ENCODE measurements at regions not wholly inside any gene's neighbourhood (a gene's known extent, or its start where the extent isn't known, plus 50 kb on each side); places are given as distances from the start of the nearest gene placed in this dataset.
"Not testable (repeated sequence)": the region's sequence is repeated elsewhere in the genome, so short reads cannot be mapped to it uniquely, and the experiment has no call there.

DNA sequence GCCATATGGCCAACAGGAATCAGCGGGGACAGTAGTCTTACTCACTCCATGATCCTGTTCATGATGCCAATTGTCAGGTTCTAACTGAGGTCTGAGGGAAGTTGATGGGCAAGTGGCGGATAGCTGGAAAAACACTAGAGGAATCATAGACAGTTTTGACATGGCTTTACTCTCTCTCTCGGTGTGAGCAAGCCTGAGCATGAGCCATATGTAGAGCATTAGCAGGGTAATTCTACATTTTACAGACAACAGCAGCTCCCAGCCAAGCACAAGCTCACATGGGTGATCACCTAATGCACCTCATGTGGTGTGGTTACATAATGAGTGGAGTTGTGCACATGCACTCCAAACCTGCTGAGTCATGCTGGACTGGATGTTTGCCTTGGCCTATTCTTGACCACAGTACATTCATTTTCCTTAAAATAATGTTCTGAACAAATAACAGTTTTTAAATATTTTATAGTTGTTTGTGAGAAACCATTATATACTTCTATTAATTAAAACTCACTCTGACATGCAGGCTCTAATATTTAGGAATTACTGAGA, 429.2 kb downstream of the GPAT3 start:
- DNase-seq (ENCODE audit: low spot score): no peak
- TF ChIP-seq, protein P1, sequence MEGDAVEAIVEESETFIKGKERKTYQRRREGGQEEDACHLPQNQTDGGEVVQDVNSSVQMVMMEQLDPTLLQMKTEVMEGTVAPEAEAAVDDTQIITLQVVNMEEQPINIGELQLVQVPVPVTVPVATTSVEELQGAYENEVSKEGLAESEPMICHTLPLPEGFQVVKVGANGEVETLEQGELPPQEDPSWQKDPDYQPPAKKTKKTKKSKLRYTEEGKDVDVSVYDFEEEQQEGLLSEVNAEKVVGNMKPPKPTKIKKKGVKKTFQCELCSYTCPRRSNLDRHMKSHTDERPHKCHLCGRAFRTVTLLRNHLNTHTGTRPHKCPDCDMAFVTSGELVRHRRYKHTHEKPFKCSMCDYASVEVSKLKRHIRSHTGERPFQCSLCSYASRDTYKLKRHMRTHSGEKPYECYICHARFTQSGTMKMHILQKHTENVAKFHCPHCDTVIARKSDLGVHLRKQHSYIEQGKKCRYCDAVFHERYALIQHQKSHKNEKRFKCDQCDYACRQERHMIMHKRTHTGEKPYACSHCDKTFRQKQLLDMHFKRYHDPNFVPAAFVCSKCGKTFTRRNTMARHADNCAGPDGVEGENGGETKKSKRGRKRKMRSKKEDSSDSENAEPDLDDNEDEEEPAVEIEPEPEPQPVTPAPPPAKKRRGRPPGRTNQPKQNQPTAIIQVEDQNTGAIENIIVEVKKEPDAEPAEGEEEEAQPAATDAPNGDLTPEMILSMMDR (IDR thresholded peaks at IDR 0.05; ENCODE audit: extremely low read depth, missing control alignments): no peak

DNA sequence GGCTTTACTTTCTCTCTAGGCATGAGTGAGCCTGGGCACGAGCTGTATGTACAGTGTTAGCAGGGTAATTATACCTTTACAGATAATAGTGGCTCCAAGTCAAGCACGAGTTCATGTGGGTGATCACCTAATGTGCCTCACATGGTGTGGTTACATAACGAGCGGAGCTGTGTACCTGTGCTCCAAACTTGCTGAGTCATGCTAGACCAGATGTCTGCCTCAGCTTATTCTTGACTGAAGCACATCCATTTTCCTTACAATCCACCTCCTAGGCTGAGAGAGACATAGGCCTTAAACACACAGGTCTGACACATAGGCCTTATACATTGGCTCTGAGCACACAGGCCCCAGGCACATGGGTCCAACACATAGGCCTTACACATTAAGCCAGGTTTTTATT, 426.6 kb downstream of the GPAT3 start:
- TF ChIP-seq, protein P1 (IDR thresholded peaks at IDR 0.05; ENCODE audit: extremely low read depth, missing control alignments): no peak
- no peak for DNase-seq (ENCODE audit: low spot score)

DNA sequence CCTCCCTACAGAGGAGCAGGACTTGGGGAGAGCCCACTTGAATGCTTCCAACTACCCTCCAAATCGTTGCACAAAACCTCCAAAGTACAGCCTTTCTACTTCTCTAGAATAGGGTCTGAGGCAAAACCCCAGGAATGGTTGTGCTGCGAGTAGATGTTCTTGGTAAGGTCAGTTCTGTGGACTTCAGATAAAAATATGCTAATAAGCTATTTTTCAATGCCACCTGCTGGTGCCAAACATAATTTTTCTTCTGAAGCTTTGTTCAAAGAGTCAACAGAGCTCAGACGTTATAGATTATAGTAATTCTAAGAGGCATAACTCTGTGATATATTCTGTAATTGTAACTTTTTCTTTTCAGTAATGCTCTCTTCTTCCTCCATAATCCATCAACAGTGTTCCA, 425.7 kb downstream of the GPAT3 start:
- TF ChIP-seq, protein P1 (IDR thresholded peaks at IDR 0.05; ENCODE audit: extremely low read depth, missing control alignments): no peak
- no peak for DNase-seq (ENCODE audit: low spot score)

DNA sequence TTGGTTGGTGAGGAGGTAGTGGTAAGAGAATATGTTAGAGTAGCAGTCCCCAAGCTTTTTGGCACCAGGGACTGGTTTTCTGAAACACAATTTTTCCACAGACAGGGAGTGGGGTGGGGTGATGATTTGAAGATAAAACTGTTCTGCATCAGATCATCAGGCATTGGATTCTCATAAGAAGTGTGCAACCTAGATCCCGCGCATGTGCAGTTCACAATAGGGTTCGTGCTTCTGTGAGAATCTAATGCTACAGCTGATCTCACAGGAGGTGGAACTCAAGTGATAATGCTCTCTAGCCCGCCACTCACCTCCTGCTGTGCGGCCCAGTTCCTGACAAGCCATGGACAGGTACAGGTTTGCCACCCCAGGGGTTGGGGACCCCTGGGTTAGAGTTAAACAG, 423.3 kb downstream of the GPAT3 start:
- DNase-seq (ENCODE audit: low spot score): no peak
- TF ChIP-seq, protein P1 (IDR thresholded peaks at IDR 0.05; ENCODE audit: extremely low read depth, missing control alignments): no peak

DNA sequence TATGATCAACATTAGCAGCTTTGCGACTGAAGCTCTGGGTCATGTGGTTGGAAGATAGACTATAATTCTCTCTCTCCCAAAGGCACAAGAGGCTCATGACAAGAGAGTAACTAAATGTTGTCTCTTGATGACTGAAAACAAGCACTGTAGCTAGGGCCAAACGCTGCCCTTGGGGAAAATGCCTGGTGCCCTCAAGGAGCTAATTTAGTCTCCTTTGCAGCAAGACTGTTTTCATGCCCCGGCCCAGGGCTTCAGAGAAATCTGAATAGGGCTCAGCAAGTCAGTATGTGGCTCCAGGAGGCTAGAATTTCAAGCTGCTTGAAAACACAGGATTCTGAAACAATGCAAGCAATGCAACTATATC, 411.9 kb downstream of the GPAT3 start:
- no peak for DNase-seq (ENCODE audit: low spot score)
- TF ChIP-seq, protein P1 (IDR thresholded peaks at IDR 0.05; ENCODE audit: extremely low read depth, missing control alignments): no peak

DNA sequence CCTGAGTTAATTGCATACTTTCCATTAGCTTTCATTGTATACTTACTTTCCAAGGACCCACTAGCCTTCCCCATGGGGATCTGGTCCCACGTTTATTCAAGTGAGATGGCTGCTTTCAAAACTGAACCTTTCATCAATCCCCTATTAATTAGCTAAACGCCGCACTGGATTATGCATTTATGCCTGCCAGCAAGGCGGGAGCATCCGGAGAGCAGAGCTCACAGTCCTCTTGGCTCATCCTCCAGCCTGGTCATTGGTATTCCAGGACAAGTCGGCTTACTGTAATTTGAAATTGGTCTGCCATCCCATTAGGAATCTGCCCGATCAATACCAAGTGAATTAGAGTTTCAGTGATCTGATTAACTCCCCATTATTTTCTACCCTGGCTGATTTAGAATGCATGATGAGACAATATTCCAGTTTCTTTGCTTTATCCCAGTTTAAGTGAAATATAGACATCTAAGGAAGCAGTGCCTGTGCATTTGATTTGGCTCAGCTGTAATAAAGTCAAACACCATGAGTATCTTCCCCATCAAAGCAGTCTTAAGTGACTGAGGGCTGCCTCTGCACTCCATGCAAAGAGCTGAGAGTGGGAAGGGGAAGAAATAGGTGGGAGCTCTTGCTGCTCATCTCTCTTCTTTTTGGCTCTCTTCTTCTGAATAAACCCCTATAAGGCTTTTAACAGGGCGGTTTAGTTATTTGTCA, 411.4 kb downstream of the GPAT3 start:
- no peak for DNase-seq (ENCODE audit: low spot score)
- TF ChIP-seq, protein P1 (IDR thresholded peaks at IDR 0.05; ENCODE audit: extremely low read depth, missing control alignments): no peak

DNA sequence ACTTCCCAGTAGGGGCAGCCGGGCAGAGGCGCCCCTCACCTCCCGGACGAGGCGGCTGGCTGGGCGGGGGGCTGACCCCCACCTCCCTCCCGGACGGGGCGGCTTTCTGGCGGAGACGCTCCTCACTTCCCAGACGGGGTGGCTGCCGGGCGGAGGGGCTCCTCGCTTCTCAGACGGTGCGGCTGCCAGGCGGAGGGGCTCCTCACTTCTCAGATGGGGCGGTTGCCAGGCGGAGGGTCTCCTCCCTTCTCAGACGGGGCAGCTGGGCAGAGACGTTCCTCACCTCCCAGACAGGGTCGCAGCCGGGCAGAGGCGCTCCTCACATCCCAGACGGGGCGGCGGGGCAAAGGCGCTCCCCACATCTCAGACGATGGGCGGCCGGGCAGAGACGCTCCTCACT, 407.8 kb downstream of the GPAT3 start:
- not testable (repeated sequence) for DNase-seq (ENCODE audit: low spot score)
